Caco-2 (cell line): ENCODE measurements at regions not wholly inside any gene's neighbourhood (a gene's known extent, or its start where the extent isn't known, plus 50 kb on each side); places are given as distances from the start of the nearest gene placed in this dataset.
"Not testable (repeated sequence)": the region's sequence is repeated elsewhere in the genome, so short reads cannot be mapped to it uniquely, and the experiment has no call there.

Source experiments
- BruUV-seq: library from RNA; stranded (reverse); fragments of 400-500 nt; replicated peaks from 2 replicates; lab custom pipeline; 2021; lab: Mats Ljungman, UMichigan
- CTCF ChIA-PET: fragments of 300-600 bp; sonication (Branson Sonifier 250); formaldehyde crosslinking; loops from one replicate; lab custom pipeline; 2022; ENCODE audit warnings: antibody characterized with exemption; lab: Charles Lee
- POLR2A ChIA-PET: fragments of 300-600 bp; sonication (Branson Sonifier 250); formaldehyde crosslinking; loops from one replicate; lab custom pipeline; 2022; ENCODE audit warnings: antibody characterized with exemption; lab: Charles Lee
- DNase-seq, 2 experiments: peaks; one replicate each; pipeline versions ENCODE4 v3.0.0 to v3.0.0-alpha.2; 2020 to 2022
- H3K27me3 ChIP-seq: replicated peaks from 2 replicates; pipeline ENCODE4 v1.6.0; 2011; ENCODE audit warnings: low read length; ENCODE audit not compliant: control insufficient read depth, insufficient read depth
- H3K36me3 ChIP-seq: 2 replicates; pipeline ENCODE4 v1.5.1; 2011; ENCODE audit warnings: low read length; ENCODE audit not compliant: control insufficient read depth, insufficient read depth
- H3K4me1 ChIP-seq: fragments of 250-450 bp; sonication (Bioruptor Pico); 2 replicates; pipeline ENCODE4 v1.5.1; 2020; ENCODE audit warnings: mild to moderate bottlenecking
- H3K4me3 ChIP-seq: 2 replicates; pipeline ENCODE4 v1.5.1; 2011; ENCODE audit warnings: low read depth, mild to moderate bottlenecking, control low read depth, low read length
- H3K9me3 ChIP-seq: fragments of 250-450 bp; sonication (Bioruptor Pico); 2 replicates; pipeline ENCODE4 v1.5.1; 2020; ENCODE audit warnings: mild to moderate bottlenecking, moderate library complexity
- H3K27ac Mint-ChIP-seq: one replicate; pipeline ENCODE4 v1.8.0; 2022; ENCODE audit warnings: mixed read lengths; ENCODE audit not compliant: unreplicated experiment
- H3K27me3 Mint-ChIP-seq: one replicate; pipeline ENCODE4 v1.8.0; 2022; ENCODE audit warnings: mixed read lengths; ENCODE audit not compliant: insufficient read depth, unreplicated experiment
- H3K36me3 Mint-ChIP-seq: one replicate; pipeline ENCODE4 v1.8.0; 2022; ENCODE audit warnings: mild to moderate bottlenecking, mixed read lengths; ENCODE audit not compliant: insufficient read depth, unreplicated experiment
- H3K4me1 Mint-ChIP-seq: one replicate; pipeline ENCODE4 v1.8.0; 2022; ENCODE audit warnings: low read depth, mixed read lengths; ENCODE audit not compliant: unreplicated experiment
- H3K4me3 Mint-ChIP-seq: one replicate; pipeline ENCODE4 v1.8.0; 2022; ENCODE audit warnings: mild to moderate bottlenecking, moderate library complexity, mixed read lengths; ENCODE audit not compliant: unreplicated experiment
- H3K9me3 Mint-ChIP-seq: one replicate; pipeline ENCODE4 v1.8.0; 2022; ENCODE audit warnings: mixed read lengths; ENCODE audit not compliant: unreplicated experiment
- CTCF ChIP-seq, 2 experiments: fragments of 200-600 bp in 1 of 2; IDR thresholded peaks; 1 replicate in 1 of 2; 2 replicates in 1 of 2; pipeline versions ENCODE4 v1.5.1 to v1.8.0; 2011 to 2022; ENCODE audit warnings: antibody characterized with exemption in 1 of 2, control low read depth in 1 of 2, inconsistent platforms in 1 of 2, low read depth in 1 of 2, low read length in 1 of 2, mild to moderate bottlenecking in 1 of 2, moderate library complexity in 1 of 2; ENCODE audit not compliant: insufficient read depth in 1 of 2, severe bottlenecking in 1 of 2, unreplicated experiment in 1 of 2
- intact Hi-C: fragments of 100-400 bp; cut with micrococcal nuclease; formaldehyde crosslinking; loops from one replicate; pipeline ENCODE4 v1.10.0; 2022; ENCODE audit not compliant: unreplicated experiment

- Mint-ChIP-seq H3K4me3 (no peak overlapping the region), H3K4me1 (peaks cover 10% of the 10 kb centered on the region), H3K27me3 (no peaks in the 10 kb centered on the region), H3K36me3 (no peaks in the 10 kb centered on the region), H3K9me3 (peaks cover 13% of the 10 kb centered on the region), H3K27ac (no peak overlapping the region)
- DNase-seq, result no peak
- no TSS peak for BruUV-seq
- H3K9me3 ChIP-seq, result no peaks in the 10 kb centered on the region
- peaks cover 6% of the 10 kb centered on the region; the same call in 1 of the 2 replicates for H3K4me1 ChIP-seq
- POLR2A ChIA-PET, result no interaction called here
- H3K27me3 ChIP-seq, result no peaks in the 10 kb centered on the region
- no peak overlapping the region for H3K4me3 ChIP-seq
- no peak for TF ChIP-seq CTCF (IDR thresholded peaks at IDR 0.05; ENCODE audit: insufficient read depth in 1 of 2, low read depth in 1 of 2, low read length in 1 of 2, severe bottlenecking in 1 of 2, unreplicated experiment in 1 of 2)
- intact Hi-C loops, result no loop called here
- no peaks in the 10 kb centered on the region for H3K36me3 ChIP-seq
- CTCF ChIA-PET, result no interaction called here
These were observed 160.0 kb upstream of the SPRY1 start for GRCh38 chr4:123236606-123237005.

- H3K27me3 Mint-ChIP-seq, H3K4me1 Mint-ChIP-seq, H3K4me3 ChIP-seq, H3K9me3 ChIP-seq, H3K27me3 ChIP-seq, H3K36me3 ChIP-seq, POLR2A ChIA-PET, CTCF ChIA-PET, DNase-seq, H3K36me3 Mint-ChIP-seq, intact Hi-C loops, H3K4me1 ChIP-seq, BruUV-seq, H3K4me3 Mint-ChIP-seq, H3K27ac Mint-ChIP-seq: not testable (repeated sequence)
- peaks cover 20% of the 10 kb centered on the region for H3K9me3 Mint-ChIP-seq
These were observed 156.3 kb upstream of the SPRY1 start for GRCh38 chr4:123240286-123240685.

- H3K27me3 Mint-ChIP-seq, POLR2A ChIA-PET, H3K4me3 Mint-ChIP-seq, intact Hi-C loops, H3K9me3 ChIP-seq, H3K27me3 ChIP-seq, CTCF ChIA-PET, H3K4me3 ChIP-seq, H3K27ac Mint-ChIP-seq, BruUV-seq, H3K36me3 Mint-ChIP-seq, H3K36me3 ChIP-seq, H3K4me1 Mint-ChIP-seq, DNase-seq, H3K4me1 ChIP-seq: not testable (repeated sequence)
- peaks cover 20% of the 10 kb centered on the region for H3K9me3 Mint-ChIP-seq
These were observed 153.4 kb upstream of the SPRY1 start for GRCh38 chr4:123243220-123243619.

- no peaks in the 10 kb centered on the region for H3K27me3 Mint-ChIP-seq
- ChIA-PET POLR2A (no interaction called here), CTCF (no interaction called here)
- Histone ChIP-seq H3K4me1 (no peaks in the 10 kb centered on the region), H3K4me3 (no peak overlapping the region), H3K27me3 (no peaks in the 10 kb centered on the region), H3K9me3 (no peaks in the 10 kb centered on the region), H3K36me3 (no peaks in the 10 kb centered on the region)
- no peak overlapping the region for H3K4me3 Mint-ChIP-seq
- no TSS peak for BruUV-seq
- no peaks in the 10 kb centered on the region for H3K36me3 Mint-ChIP-seq
- H3K9me3 Mint-ChIP-seq, result peaks cover 13% of the 10 kb centered on the region
- no peaks in the 10 kb centered on the region for H3K4me1 Mint-ChIP-seq
- no peak overlapping the region for H3K27ac Mint-ChIP-seq
- DNase-seq, result peak in 1 of 2 experiments; percentile 3
- no peak for TF ChIP-seq CTCF (IDR thresholded peaks at IDR 0.05; ENCODE audit: insufficient read depth in 1 of 2, low read depth in 1 of 2, low read length in 1 of 2, severe bottlenecking in 1 of 2, unreplicated experiment in 1 of 2)
- intact Hi-C loops, result no loop called here
These were observed 152.5 kb upstream of the SPRY1 start for GRCh38 chr4:123244137-123244536.
